HepG2 (cell line): ENCODE measurements at regions not wholly inside any gene's neighbourhood (a gene's known extent, or its start where the extent isn't known, plus 50 kb on each side); places are given as distances from the start of the nearest gene placed in this dataset.

ENCODE experiments used
- ADNP ChIP-seq: sonication (generic); formaldehyde crosslinking; IDR thresholded peaks from 2 replicates; pipeline ENCODE4 v1.4.0; 2020; ENCODE audit warnings: missing genetic modification reagents
- AHR ChIP-seq: IDR thresholded peaks from 2 replicates; pipeline ENCODE4 v1.6.1; 2018; ENCODE audit warnings: missing genetic modification reagents, missing compliant biosample characterization
- ARNT2 ChIP-seq: sonication (generic); formaldehyde crosslinking; IDR thresholded peaks from 2 replicates; pipeline ENCODE4 v1.8.0; 2022; ENCODE audit warnings: mild to moderate bottlenecking, low read depth, missing genetic modification reagents, moderate library complexity
- BORCS8-MEF2B ChIP-seq: sonication (generic); formaldehyde crosslinking; IDR thresholded peaks from 2 replicates; pipeline ENCODE4 v1.8.0; 2022; ENCODE audit warnings: mild to moderate bottlenecking, missing genetic modification reagents
- HDAC1 ChIP-seq: sonication (generic); formaldehyde crosslinking; IDR thresholded peaks from 2 replicates; pipeline ENCODE4 v1.5.1; 2020; ENCODE audit warnings: mild to moderate bottlenecking, missing genetic modification reagents
- HOMEZ ChIP-seq: IDR thresholded peaks from 2 replicates; pipeline ENCODE4 v1.6.1; 2016; ENCODE audit warnings: low read depth
- MBD4 ChIP-seq: IDR thresholded peaks from 2 replicates; pipeline ENCODE4 v1.6.1; 2012; ENCODE audit warnings: low read length, inconsistent platforms, borderline replicate concordance
- PCBP1 ChIP-seq: fragments of 200-400 bp; formaldehyde crosslinking; IDR thresholded peaks from 2 replicates; pipeline ENCODE4 v1.6.1; 2017; ENCODE audit warnings: mild to moderate bottlenecking, low read depth, low read length, borderline replicate concordance
- PHF8 ChIP-seq: sonication (generic); formaldehyde crosslinking; IDR thresholded peaks from 2 replicates; pipeline ENCODE4 v1.5.0; 2020; ENCODE audit warnings: missing genetic modification reagents
- POLR2G ChIP-seq: fragments of 200-400 bp; formaldehyde crosslinking; IDR thresholded peaks from 2 replicates; pipeline ENCODE4 v1.6.1; 2018; ENCODE audit warnings: mild to moderate bottlenecking, low read depth, low read length, moderate library complexity
- REPIN1 ChIP-seq: sonication (generic); formaldehyde crosslinking; IDR thresholded peaks from 2 replicates; pipeline ENCODE4 v1.8.0; 2022; ENCODE audit warnings: missing genetic modification reagents, low read depth, mild to moderate bottlenecking, borderline replicate concordance
- SATB2 ChIP-seq: sonication (generic); formaldehyde crosslinking; IDR thresholded peaks from 2 replicates; pipeline ENCODE4 v1.5.0; 2020; ENCODE audit warnings: missing genetic modification reagents
- TRIM22 ChIP-seq: fragments of 450-650 bp; IDR thresholded peaks from 2 replicates; pipeline ENCODE4 v1.6.1; 2017
- U2AF1 ChIP-seq: fragments of 200-400 bp; formaldehyde crosslinking; optimal IDR thresholded peaks from 2 replicates; pipeline ENCODE3; 2017; ENCODE audit warnings: mild to moderate bottlenecking, low read depth, low read length
- YEATS4 ChIP-seq: sonication (generic); formaldehyde crosslinking; IDR thresholded peaks from 2 replicates; pipeline ENCODE4 v1.4.0; 2020; ENCODE audit warnings: missing genetic modification reagents, borderline replicate concordance
- YY1 ChIP-seq: IDR thresholded peaks from 2 replicates; pipeline ENCODE4 v1.6.1; 2011; ENCODE audit warnings: low read length, low read depth, moderate library complexity, mild to moderate bottlenecking; ENCODE audit not compliant: insufficient read depth, insufficient replicate concordance
- ZBED4 ChIP-seq: sonication (generic); formaldehyde crosslinking; IDR thresholded peaks from 2 replicates; pipeline ENCODE4 v1.4.0; 2020; ENCODE audit warnings: missing genetic modification reagents, borderline replicate concordance
- ZNF17 ChIP-seq: sonication (generic); formaldehyde crosslinking; IDR thresholded peaks from 2 replicates; pipeline ENCODE4 v1.5.0; 2020; ENCODE audit warnings: mild to moderate bottlenecking, missing genetic modification reagents
- ZNF205 ChIP-seq: IDR thresholded peaks from 2 replicates; pipeline ENCODE4 v1.6.1; 2018; ENCODE audit warnings: missing biosample characterization, missing genetic modification reagents
- ZNF337 ChIP-seq: sonication (generic); formaldehyde crosslinking; IDR thresholded peaks from 2 replicates; pipeline ENCODE4 v1.5.1; 2020; ENCODE audit warnings: missing genetic modification reagents, low read depth, mild to moderate bottlenecking, borderline replicate concordance
- ZNF33B ChIP-seq: sonication (generic); formaldehyde crosslinking; IDR thresholded peaks from 2 replicates; pipeline ENCODE4 v1.5.1; 2020; ENCODE audit warnings: mild to moderate bottlenecking, missing genetic modification reagents
- ZNF816 ChIP-seq: sonication (generic); formaldehyde crosslinking; IDR thresholded peaks from 2 replicates; pipeline ENCODE4 v1.8.0; 2022; ENCODE audit warnings: missing genetic modification reagents, mild to moderate bottlenecking, borderline replicate concordance

GRCh38 chr17:72413077-72414031 is 292.5 kb downstream of the SOX9 start (continued):
- TF ChIP-seq SATB2 (CRISPR knock-in tag) (peak; percentile 18), HDAC1 (peak; percentile 97), ARNT2 (CRISPR knock-in tag) (peak; percentile 56; the same call in 1 of the 2 replicates), ADNP (no peak; the same call in 1 of the 2 replicates), POLR2G (peak; percentile 87), ZNF33B (CRISPR knock-in tag) (no peak), MBD4 (peak; percentile 98), YY1 (no peak), PHF8 (CRISPR knock-in tag) (peak; percentile 62), AHR (CRISPR knock-in tag) (peak; percentile 100), BORCS8-MEF2B (CRISPR knock-in tag) (peak; percentile 73), REPIN1 (CRISPR knock-in tag) (peak; percentile 94; the same call in 1 of the 2 replicates), ZNF337 (CRISPR knock-in tag) (no peak), ZNF17 (CRISPR knock-in tag) (no peak), HOMEZ (CRISPR knock-in tag) (peak; percentile 79), ZNF816 (CRISPR knock-in tag) (no peak; the same call in 1 of the 2 replicates), U2AF1 (peak; percentile 77), PCBP1 (peak; percentile 93), TRIM22 (no peak), ZNF205 (peak; percentile 94), YEATS4 (CRISPR knock-in tag) (peak; percentile 86; the same call in 1 of the 2 replicates), ZBED4 (CRISPR knock-in tag) (peak; percentile 91)
